Breast epithelium (tissue), 3 donors: ENCODE measurements at regions not wholly inside any gene's neighbourhood (a gene's known extent, or its start where the extent isn't known, plus 50 kb on each side); places are given as distances from the start of the nearest gene placed in this dataset.

ENCODE experiments used
- CTCF ChIP-seq, 3 donors: fragments of 450-650 bp; IDR thresholded peaks; one replicate each; pipeline ENCODE4 v1.5.1; 2016 to 2017; ENCODE audit warnings: antibody characterized with exemption in 3 of 3, mild to moderate bottlenecking in 3 of 3, moderate library complexity in 3 of 3
- POLR2AphosphoS5 ChIP-seq, 3 donors: sonication (generic); formaldehyde crosslinking; IDR thresholded peaks; one replicate each; pipeline ENCODE4 v1.6.1; 2017; ENCODE audit warnings: antibody characterized with exemption in 3 of 3

GRCh38 chr13:34114581-34114980 lies 296.6 kb downstream of the RFC3 start:
- TF ChIP-seq CTCF (IDR thresholded peaks at IDR 0.05) (no peak), POLR2AphosphoS5 (IDR thresholded peaks at IDR 0.05) (no peak)
